ENCODE measurements at regions not wholly inside any gene's neighbourhood (a gene's known extent, or its start where the extent isn't known, plus 50 kb on each side); places are given as distances from the start of the nearest gene placed in this dataset.

DNA sequence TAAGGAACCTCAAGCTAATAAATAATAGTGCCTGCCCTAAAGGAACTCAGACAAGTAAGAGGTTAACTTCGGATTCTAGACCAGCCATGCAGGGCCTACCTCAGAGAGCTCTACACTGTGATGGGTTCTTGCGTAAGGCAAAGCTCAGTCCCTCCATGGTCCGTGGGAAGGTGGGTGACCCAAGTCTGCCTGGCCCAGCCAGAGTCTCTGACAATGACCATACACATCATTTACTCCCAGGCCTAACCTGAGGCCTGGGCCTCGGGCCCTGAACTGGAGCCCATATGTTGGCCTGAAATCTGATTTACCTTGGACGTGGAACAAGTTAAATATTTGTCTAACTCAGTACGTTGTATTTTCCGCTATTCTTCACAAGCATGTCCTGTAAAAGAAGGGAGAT is 55.1 kb downstream of the TMEM174 start:
- TF ChIP-seq, protein P1, sequence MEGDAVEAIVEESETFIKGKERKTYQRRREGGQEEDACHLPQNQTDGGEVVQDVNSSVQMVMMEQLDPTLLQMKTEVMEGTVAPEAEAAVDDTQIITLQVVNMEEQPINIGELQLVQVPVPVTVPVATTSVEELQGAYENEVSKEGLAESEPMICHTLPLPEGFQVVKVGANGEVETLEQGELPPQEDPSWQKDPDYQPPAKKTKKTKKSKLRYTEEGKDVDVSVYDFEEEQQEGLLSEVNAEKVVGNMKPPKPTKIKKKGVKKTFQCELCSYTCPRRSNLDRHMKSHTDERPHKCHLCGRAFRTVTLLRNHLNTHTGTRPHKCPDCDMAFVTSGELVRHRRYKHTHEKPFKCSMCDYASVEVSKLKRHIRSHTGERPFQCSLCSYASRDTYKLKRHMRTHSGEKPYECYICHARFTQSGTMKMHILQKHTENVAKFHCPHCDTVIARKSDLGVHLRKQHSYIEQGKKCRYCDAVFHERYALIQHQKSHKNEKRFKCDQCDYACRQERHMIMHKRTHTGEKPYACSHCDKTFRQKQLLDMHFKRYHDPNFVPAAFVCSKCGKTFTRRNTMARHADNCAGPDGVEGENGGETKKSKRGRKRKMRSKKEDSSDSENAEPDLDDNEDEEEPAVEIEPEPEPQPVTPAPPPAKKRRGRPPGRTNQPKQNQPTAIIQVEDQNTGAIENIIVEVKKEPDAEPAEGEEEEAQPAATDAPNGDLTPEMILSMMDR (optimal IDR thresholded peaks at IDR 0.05 in 1 of 3, IDR thresholded peaks at IDR 0.05 in 1 of 3, conservative IDR thresholded peaks at IDR 0.05 in 1 of 3; ENCODE audit: extremely low read depth in 1 of 3, insufficient read depth in 2 of 3, low read length in 3 of 3), result no peak
- no peak for TF ChIP-seq EZH2 (IDR thresholded peaks at IDR 0.05; ENCODE audit: low read length)
